ENCODE measurements at regions not wholly inside any gene's neighbourhood (a gene's known extent, or its start where the extent isn't known, plus 50 kb on each side); places are given as distances from the start of the nearest gene placed in this dataset.
A peak's percentile ranks its signal among the peaks of the same experiment; 100 is the strongest.

DNA sequence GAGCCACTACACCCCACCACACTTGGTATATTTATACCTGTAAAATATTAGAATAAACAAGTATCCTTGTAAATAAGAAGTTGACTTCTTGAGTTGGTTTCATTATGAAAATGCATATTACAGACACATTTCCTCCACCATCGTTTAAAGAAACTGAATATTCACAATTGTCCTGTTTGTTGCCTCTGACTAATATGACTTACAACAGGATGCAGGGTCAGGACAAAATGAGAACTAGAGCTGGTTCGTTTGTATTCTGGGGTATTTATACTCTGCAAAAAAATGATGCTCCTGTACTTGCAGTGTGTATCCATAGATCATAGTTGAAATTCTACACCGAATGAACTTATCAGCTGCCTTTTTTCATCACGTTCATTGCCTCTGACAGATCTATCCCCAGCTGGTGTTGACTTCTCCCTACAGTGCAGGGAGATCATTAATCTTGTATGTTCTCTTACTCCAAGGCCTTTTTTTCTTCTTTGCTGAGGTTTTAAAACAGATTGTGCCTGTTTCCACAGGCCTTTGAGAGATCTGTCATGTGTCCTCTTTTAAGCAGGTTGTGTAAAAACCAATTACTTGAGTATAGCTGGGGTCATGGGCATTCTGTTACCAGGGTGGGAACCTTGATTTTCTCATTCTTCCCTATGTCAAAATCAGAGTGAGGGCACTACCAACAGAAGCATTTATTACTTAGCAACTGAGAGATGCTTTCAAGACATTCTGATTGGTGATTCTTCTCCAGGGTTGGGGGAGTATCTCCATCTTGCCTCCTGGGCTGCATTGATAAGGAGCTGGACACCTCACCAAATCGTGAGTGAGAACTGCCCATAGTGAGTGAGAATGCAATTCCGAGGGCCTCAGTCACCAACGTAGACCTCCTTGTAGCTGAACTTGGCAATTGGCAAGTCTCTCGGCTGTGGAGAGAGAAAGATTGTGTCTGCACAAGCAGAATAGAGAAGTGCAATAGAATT lies 78.8 kb upstream of the CD83 start:
- no peak overlapping the region for H3K4me3 Mint-ChIP-seq
- H3K9me3 Mint-ChIP-seq = no peaks in the 10 kb centered on the region
- peaks cover 40% of the 10 kb centered on the region for H3K4me1 Mint-ChIP-seq (ENCODE audit: low read depth)
- TF ChIP-seq CTCF (IDR thresholded peaks at IDR 0.05) = no peak
- H3K27ac Mint-ChIP-seq = no peak overlapping the region
- H3K36me3 Mint-ChIP-seq (ENCODE audit: low read depth) = no peaks in the 10 kb centered on the region
- peaks cover 10% of the 10 kb centered on the region for H3K27me3 Mint-ChIP-seq (ENCODE audit: insufficient read depth)
- no peak for DNase-seq

DNA sequence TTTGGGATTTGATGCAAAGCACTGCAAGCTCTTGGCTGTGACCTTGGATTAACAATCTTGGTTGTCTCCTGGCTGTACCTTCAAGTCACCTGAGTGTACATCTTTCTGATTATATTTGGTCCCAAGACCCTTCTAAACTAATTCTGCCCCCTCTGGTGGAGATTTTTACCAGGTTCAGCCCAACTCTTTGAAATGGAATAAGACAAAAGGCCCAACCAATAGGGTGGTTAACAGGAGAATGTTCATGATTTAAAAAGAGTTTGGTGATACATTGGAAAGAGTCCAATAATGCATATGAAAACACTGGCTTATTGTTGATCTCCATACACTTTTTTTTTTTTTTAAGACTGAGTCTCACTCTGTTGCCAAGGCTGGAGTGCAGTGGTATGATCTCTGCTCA lies 77.5 kb upstream of the CD83 start:
- H3K36me3 Mint-ChIP-seq (ENCODE audit: low read depth) = no peaks in the 10 kb centered on the region
- H3K27ac Mint-ChIP-seq = no peak overlapping the region

GRCh38 chr6:14046476-14047068 lies 71.0 kb upstream of the CD83 start:
- H3K4me3 Mint-ChIP-seq = no peak overlapping the region
- H3K36me3 Mint-ChIP-seq (ENCODE audit: low read depth) = no peaks in the 10 kb centered on the region
- H3K4me1 Mint-ChIP-seq (ENCODE audit: low read depth) = no peaks in the 10 kb centered on the region
- TF ChIP-seq CTCF (IDR thresholded peaks at IDR 0.05) = peak; percentile 81
- peaks cover 17% of the 10 kb centered on the region for H3K27me3 Mint-ChIP-seq (ENCODE audit: insufficient read depth)
- peak; percentile 28 for DNase-seq
- H3K27ac Mint-ChIP-seq = no peak overlapping the region
- H3K9me3 Mint-ChIP-seq = no peaks in the 10 kb centered on the region

More for the DNA sequence above, 77.5 kb upstream of the CD83 start:
- peak; percentile 43; the same call in 1 of the 2 replicates for TF ChIP-seq CTCF (IDR thresholded peaks at IDR 0.05)
- no peaks in the 10 kb centered on the region for H3K9me3 Mint-ChIP-seq
- DNase-seq = no peak
- H3K27me3 Mint-ChIP-seq (ENCODE audit: insufficient read depth) = peaks cover 10% of the 10 kb centered on the region
- H3K4me1 Mint-ChIP-seq (ENCODE audit: low read depth) = peaks cover 30% of the 10 kb centered on the region
- H3K4me3 Mint-ChIP-seq = no peak overlapping the region

GRCh38 chr6:14047151-14047740 lies 70.3 kb upstream of the CD83 start:
- H3K4me3 Mint-ChIP-seq = no peak overlapping the region
- no peaks in the 10 kb centered on the region for H3K9me3 Mint-ChIP-seq
- H3K36me3 Mint-ChIP-seq (ENCODE audit: low read depth) = no peaks in the 10 kb centered on the region
- no peaks in the 10 kb centered on the region for H3K4me1 Mint-ChIP-seq (ENCODE audit: low read depth)
- TF ChIP-seq CTCF (IDR thresholded peaks at IDR 0.05) = no peak
- no peak overlapping the region for H3K27ac Mint-ChIP-seq
- peaks cover 12% of the 10 kb centered on the region for H3K27me3 Mint-ChIP-seq (ENCODE audit: insufficient read depth)
- DNase-seq = no peak

DNA sequence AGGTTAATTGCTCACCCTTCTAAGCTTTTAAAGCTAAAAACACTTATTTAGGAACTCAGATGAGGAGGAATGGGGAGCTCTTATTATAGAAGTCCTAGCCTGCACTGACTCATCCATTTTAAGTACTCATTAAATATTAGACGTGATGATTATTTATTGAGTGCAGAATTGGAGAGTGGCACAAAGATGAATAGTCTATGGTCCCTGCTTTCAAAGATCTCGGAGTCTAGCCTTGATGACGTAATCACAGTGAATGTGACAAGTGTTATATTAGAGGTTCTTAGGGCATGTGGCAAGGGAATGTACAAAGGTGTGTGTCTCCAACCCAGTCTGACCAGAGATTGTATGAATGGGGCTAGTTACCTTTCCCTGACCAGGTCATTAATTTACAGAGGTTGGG lies 68.7 kb upstream of the CD83 start:
- no peak for TF ChIP-seq CTCF (IDR thresholded peaks at IDR 0.05)
- H3K9me3 Mint-ChIP-seq = no peaks in the 10 kb centered on the region
- DNase-seq = no peak
- no peaks in the 10 kb centered on the region for H3K36me3 Mint-ChIP-seq (ENCODE audit: low read depth)
- H3K4me3 Mint-ChIP-seq = no peak overlapping the region
- H3K4me1 Mint-ChIP-seq (ENCODE audit: low read depth) = peaks cover under 1% of the 10 kb centered on the region
- H3K27ac Mint-ChIP-seq = no peak overlapping the region
- H3K27me3 Mint-ChIP-seq (ENCODE audit: insufficient read depth) = peaks cover 9% of the 10 kb centered on the region

Measured in HFFc6 (cell line).